ENCODE measurements at regions not wholly inside any gene's neighbourhood (a gene's known extent, or its start where the extent isn't known, plus 50 kb on each side); places are given as distances from the start of the nearest gene placed in this dataset.

DNA sequence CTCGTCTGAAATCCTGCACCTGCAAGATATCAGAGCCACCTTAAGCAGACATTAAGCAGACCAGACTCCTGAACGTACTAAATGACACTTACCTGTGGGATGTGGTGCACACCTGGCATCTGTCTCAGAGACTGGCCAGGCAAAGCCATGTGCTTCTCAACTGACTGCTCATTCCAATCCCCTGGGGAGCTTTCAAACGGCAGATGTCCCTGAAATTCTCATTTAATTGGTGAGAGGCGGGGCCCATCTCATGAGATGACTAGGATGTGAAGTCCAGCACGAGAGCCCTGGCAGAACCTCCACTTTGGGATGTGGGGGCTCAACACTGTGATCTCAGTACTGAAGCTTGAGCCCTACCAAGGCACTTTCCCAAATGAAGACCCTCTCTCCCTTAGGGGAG is 84.9 kb upstream of the HMGXB4 start:
- Histone ChIP-seq H3K27ac (ENCODE audit: insufficient read depth, low read length) (no peak overlapping the region), H3K56ac (ENCODE audit: extremely low read depth, insufficient read depth, low read length) (no peak overlapping the region), H4K5ac (ENCODE audit: low read depth, low read length) (no peak overlapping the region), H4K8ac (ENCODE audit: low read depth in 2 of 2, low read length in 2 of 2) (no peak overlapping the region), H3K27me3 (ENCODE audit: control insufficient read depth, insufficient read depth, low read length) (no peaks in the 10 kb centered on the region), H3K4me3 (ENCODE audit: insufficient read depth, low read depth, low read length) (no peak overlapping the region), H4K91ac (ENCODE audit: insufficient read depth, low read depth, low read length) (no peak overlapping the region), H3K9me1 (ENCODE audit: insufficient read depth, low read length) (no peaks in the 10 kb centered on the region), H3K36me3 (ENCODE audit: control insufficient read depth, insufficient read depth, low read length) (no peaks in the 10 kb centered on the region), H2AK5ac (ENCODE audit: low read depth, low read length) (no peak overlapping the region), H4K20me1 (ENCODE audit: insufficient read depth, low read length) (no peaks in the 10 kb centered on the region), H2AFZ (replicated peaks; ENCODE audit: low read length, poor library complexity) (no peak overlapping the region), H3K9me3 (ENCODE audit: control insufficient read depth, insufficient read depth, low read length) (no peaks in the 10 kb centered on the region), H2BK5ac (ENCODE audit: low read depth, low read length, poor library complexity, severe bottlenecking) (no peak overlapping the region), H3K9ac (ENCODE audit: low read depth, low read length) (no peak overlapping the region), H3K79me1 (ENCODE audit: low read depth in 1 of 2, low read length in 2 of 2) (no peaks in the 10 kb centered on the region), H3K23ac (ENCODE audit: low read depth, low read length) (no peak overlapping the region), H2AK9ac (replicated peaks; ENCODE audit: low read depth, low read length, poor library complexity) (no peak overlapping the region), H2BK15ac (ENCODE audit: low read depth, low read length) (no peak overlapping the region), H3K4me1 (ENCODE audit: control insufficient read depth, insufficient read depth, low read length) (no peaks in the 10 kb centered on the region), H2BK120ac (ENCODE audit: low read depth, low read length) (no peak overlapping the region), H3K4me2 (ENCODE audit: low read depth, low read length) (no peak overlapping the region), H2BK20ac (ENCODE audit: low read depth, low read length) (no peak overlapping the region), H3K4ac (ENCODE audit: low read depth, low read length) (no peak overlapping the region), H3K18ac (ENCODE audit: low read depth, low read length) (no peak overlapping the region), H3K14ac (replicated peaks; ENCODE audit: low read depth, low read length) (no peak overlapping the region)
- DNase-seq (no peak), ATAC-seq (ENCODE audit: low read depth) (no peak)
- in situ Hi-C loops (cut with MboI; ENCODE audit: low sequenced_read_pairs) (no loop called here), dilution Hi-C loops (cut with HindIII; ENCODE audit: low sequenced_read_pairs, unreplicated experiment) (no loop called here), intact Hi-C loops (cut with micrococcal nuclease) (no loop called here)
- WGBS, 2 experiments (ENCODE audit: extremely low coverage in 2 of 2, insufficient read length in 1 of 2): 17% methylated on average over 4 of the region's 5 CpGs; no CpG with 5 or more reads in 1 of the 2 experiments
- CTCF ChIA-PET: no interaction called here
- POLR2A ChIA-PET (ENCODE audit: unreplicated experiment): no interaction called here
- no peak for TF ChIP-seq POLR2A (IDR thresholded peaks at IDR 0.05; ENCODE audit: low read depth, low read length)
- TF ChIP-seq MXI1 (IDR thresholded peaks at IDR 0.05; ENCODE audit: borderline replicate concordance, low read depth, low read length): no peak
- no TSS peak for BruUV-seq (replicated peaks)
